ENCODE measurements at regions not wholly inside any gene's neighbourhood (a gene's known extent, or its start where the extent isn't known, plus 50 kb on each side); places are given as distances from the start of the nearest gene placed in this dataset.

DNA sequence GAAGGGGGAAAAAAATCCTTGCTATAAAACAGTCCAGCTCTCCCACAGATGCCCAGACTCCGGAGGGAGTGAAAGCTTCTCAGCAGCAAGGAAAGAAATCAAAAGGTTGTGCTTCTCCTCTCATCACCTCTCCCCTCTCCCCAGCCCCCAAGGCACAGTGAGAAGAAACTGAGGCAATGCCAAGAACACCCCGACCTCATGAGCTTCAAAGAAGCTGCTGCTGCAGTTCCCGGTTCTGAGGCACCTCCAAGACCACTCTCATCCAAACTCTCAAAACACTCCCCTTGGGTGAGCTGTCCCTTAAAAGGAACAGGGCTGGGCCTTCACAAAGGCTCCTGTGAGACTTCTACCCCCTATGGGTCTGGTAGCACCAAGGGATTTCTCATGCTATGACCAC is 62.0 kb upstream of the KLF7 start:
- Histone ChIP-seq H4K20me1 (ENCODE audit: insufficient read depth) (no peaks in the 10 kb centered on the region), H3K36me3 (ENCODE audit: low read depth) (no peaks in the 10 kb centered on the region), H3K4me3 (no peak overlapping the region), H3K9me2 (ENCODE audit: insufficient read depth) (no peaks in the 10 kb centered on the region), H3K79me2 (ENCODE audit: insufficient read depth) (no peaks in the 10 kb centered on the region), H3K27me3 (replicated peaks; ENCODE audit: insufficient read depth) (no peaks in the 10 kb centered on the region), H3K27ac (no peak overlapping the region), H3K4me2 (ENCODE audit: unreplicated experiment) (peak overlapping the region; percentile 29), H2AFZ (no peak overlapping the region), H3K4me1 (ENCODE audit: insufficient read depth) (peaks cover 40% of the 10 kb centered on the region), H3F3A (ENCODE audit: insufficient read depth) (no peaks in the 10 kb centered on the region), H3K9ac (no peak overlapping the region), H3K9me3 (ENCODE audit: low read depth) (no peaks in the 10 kb centered on the region)
- DNase-seq: no peak
- WGBS, 2 experiments (ENCODE audit: low coverage in 1 of 2, low lambda C conversion rate in 2 of 2, missing lambda C conversion rate in 2 of 2): 21 to 27% methylated on average over 3 of the region's 3 CpGs
- TF ChIP-seq EZH2phosphoT487 (IDR thresholded peaks at IDR 0.05; ENCODE audit: insufficient read depth, low read depth) (no peak), EZH2 (IDR thresholded peaks at IDR 0.05; ENCODE audit: insufficient read depth, poor library complexity, severe bottlenecking) (no peak)
- in situ Hi-C loops (cut with MboI): no loop called here

DNA sequence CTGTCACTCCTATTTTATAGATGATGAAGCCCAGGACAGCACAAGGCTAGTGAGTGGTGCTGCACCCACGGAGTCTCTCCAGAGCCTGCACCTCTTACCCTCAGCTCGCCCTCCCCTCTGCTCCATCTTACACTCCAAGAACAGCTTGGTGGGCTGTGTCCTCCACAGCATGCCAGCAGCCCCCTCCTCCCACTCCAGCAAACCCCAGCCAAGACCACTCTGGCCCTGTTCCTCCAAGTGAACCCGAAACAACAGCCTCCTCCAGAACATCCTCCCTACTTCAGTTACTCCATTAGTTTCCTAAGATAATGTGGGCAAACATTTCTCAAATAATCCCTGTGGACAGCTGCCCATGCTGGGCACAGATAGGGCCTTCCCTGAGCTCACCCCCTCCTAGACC is 62.7 kb upstream of the KLF7 start:
- Histone ChIP-seq H3K27ac (no peak overlapping the region), H2AFZ (no peak overlapping the region), H3K9me2 (ENCODE audit: insufficient read depth) (no peaks in the 10 kb centered on the region), H3F3A (ENCODE audit: insufficient read depth) (no peaks in the 10 kb centered on the region), H3K9ac (no peak overlapping the region), H3K79me2 (ENCODE audit: insufficient read depth) (no peaks in the 10 kb centered on the region), H3K9me3 (ENCODE audit: low read depth) (no peaks in the 10 kb centered on the region), H3K27me3 (replicated peaks; ENCODE audit: insufficient read depth) (no peaks in the 10 kb centered on the region), H3K4me2 (ENCODE audit: unreplicated experiment) (no peak overlapping the region), H3K4me1 (ENCODE audit: insufficient read depth) (peaks cover 35% of the 10 kb centered on the region), H3K4me3 (no peak overlapping the region), H4K20me1 (ENCODE audit: insufficient read depth) (no peaks in the 10 kb centered on the region), H3K36me3 (ENCODE audit: low read depth) (no peaks in the 10 kb centered on the region)
- DNase-seq: no peak
- in situ Hi-C loops (cut with MboI): no loop called here
- WGBS, 2 experiments (ENCODE audit: low coverage in 1 of 2, low lambda C conversion rate in 2 of 2, missing lambda C conversion rate in 2 of 2): 85 to 86% methylated on average over 3 of the region's 3 CpGs
- TF ChIP-seq EZH2phosphoT487 (IDR thresholded peaks at IDR 0.05; ENCODE audit: insufficient read depth, low read depth) (no peak), EZH2 (IDR thresholded peaks at IDR 0.05; ENCODE audit: insufficient read depth, poor library complexity, severe bottlenecking) (no peak)

DNA sequence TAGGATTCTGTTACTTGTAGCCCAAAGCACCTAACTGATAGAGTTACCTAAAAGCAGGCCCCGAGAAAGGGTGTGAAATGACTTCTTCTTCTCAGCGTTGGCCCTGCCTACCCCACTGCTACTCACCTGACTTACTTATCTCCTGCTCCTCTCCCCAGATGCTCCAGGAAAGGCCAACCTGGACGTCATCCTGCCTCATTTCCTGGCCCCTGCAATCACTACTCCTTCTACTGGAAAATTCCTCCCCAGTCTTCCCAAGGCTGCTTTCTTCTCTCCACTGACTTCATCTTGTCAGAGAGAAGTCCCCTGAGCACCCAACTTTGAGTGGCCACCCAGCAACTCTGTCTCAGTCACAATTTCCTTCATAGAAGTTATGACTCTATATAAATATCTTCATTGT is 63.4 kb upstream of the KLF7 start:
- in situ Hi-C loops (cut with MboI): no loop called here
- no peak overlapping the region for H3K4me3 ChIP-seq
- no peaks in the 10 kb centered on the region for H4K20me1 ChIP-seq (ENCODE audit: insufficient read depth)
- H3K79me2 ChIP-seq (ENCODE audit: insufficient read depth): no peaks in the 10 kb centered on the region
- no peak overlapping the region for H3K9ac ChIP-seq
- no peaks in the 10 kb centered on the region for H3K27me3 ChIP-seq (replicated peaks; ENCODE audit: insufficient read depth)
- no peaks in the 10 kb centered on the region for H3K9me3 ChIP-seq (ENCODE audit: low read depth)
- H3K36me3 ChIP-seq (ENCODE audit: low read depth): no peaks in the 10 kb centered on the region
- 94 to 98% methylated on average over 3 of the region's 3 CpGs for WGBS, 2 experiments (ENCODE audit: low coverage in 1 of 2, low lambda C conversion rate in 2 of 2, missing lambda C conversion rate in 2 of 2)
- no peak for DNase-seq
- H3F3A ChIP-seq (ENCODE audit: insufficient read depth): no peaks in the 10 kb centered on the region
- peaks cover 35% of the 10 kb centered on the region for H3K4me1 ChIP-seq (ENCODE audit: insufficient read depth)
- no peak overlapping the region for H3K27ac ChIP-seq
- TF ChIP-seq EZH2 (IDR thresholded peaks at IDR 0.05; ENCODE audit: insufficient read depth, poor library complexity, severe bottlenecking) (no peak), EZH2phosphoT487 (IDR thresholded peaks at IDR 0.05; ENCODE audit: insufficient read depth, low read depth) (no peak)
- H3K9me2 ChIP-seq (ENCODE audit: insufficient read depth): no peaks in the 10 kb centered on the region
- no peak overlapping the region for H2AFZ ChIP-seq
- H3K4me2 ChIP-seq (ENCODE audit: unreplicated experiment): no peak overlapping the region

DNA sequence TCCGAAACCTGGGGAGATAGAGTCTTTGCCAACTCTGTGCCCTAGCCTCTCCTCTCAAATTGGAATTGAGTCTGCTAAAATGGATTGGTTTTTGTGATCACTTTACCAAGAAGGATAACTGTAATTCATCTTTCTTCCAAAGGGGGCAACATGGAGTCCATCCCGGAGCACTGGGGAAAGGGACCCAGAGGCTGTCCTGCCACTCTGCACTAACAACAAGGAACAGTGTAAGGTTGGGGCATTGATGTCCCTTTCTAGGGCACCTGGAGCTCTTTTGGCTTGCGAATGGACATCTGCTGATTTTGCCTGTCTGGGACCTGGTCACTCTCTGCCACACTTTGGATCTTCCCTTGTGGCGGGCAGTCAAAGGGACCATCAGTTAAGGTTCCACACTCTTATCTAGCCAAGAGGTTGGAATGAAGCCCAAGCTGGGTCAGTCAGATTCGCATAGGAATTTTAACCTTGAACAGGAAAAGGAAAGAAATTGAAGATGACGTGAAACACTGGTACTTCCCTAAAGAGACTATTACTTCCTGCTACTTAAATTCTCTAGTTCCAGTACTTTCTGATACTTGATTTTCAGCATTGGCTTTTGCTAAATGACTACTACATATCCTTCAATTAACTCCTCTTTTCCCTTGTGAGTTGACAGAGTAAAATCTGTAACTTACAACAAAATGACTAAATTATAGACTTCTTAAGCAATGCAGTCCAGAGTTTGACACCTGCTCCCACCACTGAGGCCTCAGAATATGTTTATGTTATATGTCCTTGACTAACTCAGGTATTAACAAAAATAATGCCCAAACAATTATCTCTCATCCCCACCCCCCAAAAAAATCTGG is 64.7 kb upstream of the KLF7 start:
- no peaks in the 10 kb centered on the region for H3K27me3 ChIP-seq (replicated peaks; ENCODE audit: insufficient read depth)
- H3K36me3 ChIP-seq (ENCODE audit: low read depth): 0 out of 2 replicates have a peak, but pooled peaks cover 4% of the 10 kb centered on the region
- H3K4me2 ChIP-seq (ENCODE audit: unreplicated experiment): no peak overlapping the region
- H3K9me3 ChIP-seq (ENCODE audit: low read depth): no peaks in the 10 kb centered on the region
- H3K4me1 ChIP-seq (ENCODE audit: insufficient read depth): peaks cover 35% of the 10 kb centered on the region
- H3K9ac ChIP-seq: no peak overlapping the region
- WGBS, 2 experiments (ENCODE audit: low coverage in 1 of 2, low lambda C conversion rate in 2 of 2, missing lambda C conversion rate in 2 of 2): 73 to 81% methylated on average over 6 of the region's 6 CpGs
- H2AFZ ChIP-seq: no peak overlapping the region
- DNase-seq: peak; percentile 27
- no peaks in the 10 kb centered on the region for H4K20me1 ChIP-seq (ENCODE audit: insufficient read depth)
- H3K9me2 ChIP-seq (ENCODE audit: insufficient read depth): no peaks in the 10 kb centered on the region
- no peaks in the 10 kb centered on the region for H3F3A ChIP-seq (ENCODE audit: insufficient read depth)
- H3K27ac ChIP-seq: no peak overlapping the region
- in situ Hi-C loops (cut with MboI): no loop called here
- H3K4me3 ChIP-seq: no peak overlapping the region
- TF ChIP-seq EZH2 (IDR thresholded peaks at IDR 0.05; ENCODE audit: insufficient read depth, poor library complexity, severe bottlenecking): no peak
- no peak for TF ChIP-seq EZH2phosphoT487 (IDR thresholded peaks at IDR 0.05; ENCODE audit: insufficient read depth, low read depth)
- no peaks in the 10 kb centered on the region for H3K79me2 ChIP-seq (ENCODE audit: insufficient read depth)
